ENCODE measurements at regions not wholly inside any gene's neighbourhood (a gene's known extent, or its start where the extent isn't known, plus 50 kb on each side); places are given as distances from the start of the nearest gene placed in this dataset.
"Not testable (repeated sequence)": the region's sequence is repeated elsewhere in the genome, so short reads cannot be mapped to it uniquely, and the experiment has no call there.

DNA sequence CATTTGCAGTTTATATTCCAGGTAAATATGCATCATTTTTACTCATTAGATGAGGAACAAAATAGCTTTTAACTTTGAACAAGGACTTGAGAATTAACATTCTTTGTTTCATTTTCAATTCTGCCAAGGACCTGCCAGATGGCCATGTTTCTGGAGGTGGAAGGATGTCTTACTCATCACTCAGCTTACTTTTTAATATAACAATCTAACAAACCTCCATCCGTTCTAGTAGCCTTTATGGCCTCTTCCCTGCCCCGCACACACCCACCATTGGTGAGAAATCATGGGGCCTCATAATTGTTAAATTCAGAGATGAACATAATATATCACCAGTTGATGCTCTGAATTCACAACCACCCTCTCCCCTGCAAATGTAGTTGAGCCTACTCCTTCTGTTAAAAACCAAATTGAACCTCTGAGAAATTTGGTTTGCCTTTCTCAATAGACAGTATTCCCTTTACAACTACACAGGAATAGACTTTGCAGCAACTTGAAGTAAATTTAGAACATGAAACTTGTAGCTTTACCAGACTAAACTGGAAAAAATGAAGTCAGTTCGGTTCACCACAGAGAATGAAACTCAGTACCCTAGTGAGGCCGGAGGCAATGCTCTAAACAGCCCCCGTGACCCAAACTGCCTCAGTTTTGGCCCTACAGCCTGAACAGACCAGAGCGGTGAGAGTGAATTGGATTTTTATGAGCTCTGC, 50.1 kb upstream of the ACSL4 start:
- DNase-seq (ENCODE audit: low read depth, low spot score): no peak

DNA sequence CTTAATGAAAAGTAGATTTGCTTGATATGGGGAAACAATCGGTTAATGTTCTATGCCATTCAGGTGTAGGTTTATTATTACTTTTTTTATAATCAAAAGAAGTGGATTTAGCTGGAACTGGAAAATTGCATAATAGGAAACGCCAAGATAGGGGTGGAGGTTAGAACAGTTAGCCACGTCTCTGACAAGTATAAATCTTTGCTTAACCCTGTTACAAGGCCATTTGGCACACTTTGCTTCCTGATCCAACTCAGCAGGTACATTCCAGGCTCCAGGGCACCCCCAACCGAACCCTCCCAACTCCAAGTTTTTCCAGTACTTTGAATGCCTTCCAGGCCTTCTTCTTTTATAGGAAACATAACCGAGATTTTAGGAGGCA, 50.6 kb upstream of the ACSL4 start:
- no peak for DNase-seq (ENCODE audit: low read depth, low spot score)

DNA sequence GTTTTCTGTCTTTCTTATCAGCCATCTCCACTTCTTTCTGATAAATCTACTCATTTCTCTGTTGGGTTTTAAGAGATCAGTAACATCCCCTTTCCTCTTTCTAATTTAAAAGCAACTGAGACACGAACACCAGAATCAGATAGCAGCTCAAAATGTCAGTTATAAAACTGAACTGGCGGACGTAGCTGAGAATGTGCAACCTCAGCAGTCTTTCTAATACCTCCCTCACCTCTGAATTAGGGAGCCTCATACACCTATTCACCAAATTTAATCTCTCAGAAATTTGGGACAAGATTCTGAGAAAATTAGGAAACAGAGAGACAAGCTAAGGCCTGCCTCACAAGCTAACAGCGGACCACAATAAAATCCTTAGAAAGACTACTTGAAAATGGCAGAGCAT, 52.0 kb upstream of the ACSL4 start:
- DNase-seq (ENCODE audit: low read depth, low spot score): no peak

DNA sequence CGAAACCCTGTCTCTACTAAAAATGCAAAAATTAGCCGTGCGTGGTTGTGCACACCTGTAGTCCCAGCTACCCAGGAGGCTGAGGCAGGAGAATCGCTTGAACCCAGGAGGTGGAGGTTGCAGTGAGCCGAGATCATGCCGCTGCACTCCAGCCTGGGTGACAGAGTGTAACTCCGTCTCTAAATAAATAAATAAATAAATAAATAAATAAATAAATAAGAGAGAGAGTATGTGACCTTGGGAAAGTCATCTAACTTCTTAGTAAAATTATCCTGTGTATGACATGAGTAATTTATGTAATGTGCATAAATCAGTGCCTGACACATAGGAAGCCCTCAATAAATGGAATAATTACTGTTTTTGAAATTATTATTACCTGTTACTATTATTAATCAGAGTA, 57.5 kb upstream of the ACSL4 start:
- not testable (repeated sequence) for DNase-seq (ENCODE audit: low read depth, low spot score)

DNA sequence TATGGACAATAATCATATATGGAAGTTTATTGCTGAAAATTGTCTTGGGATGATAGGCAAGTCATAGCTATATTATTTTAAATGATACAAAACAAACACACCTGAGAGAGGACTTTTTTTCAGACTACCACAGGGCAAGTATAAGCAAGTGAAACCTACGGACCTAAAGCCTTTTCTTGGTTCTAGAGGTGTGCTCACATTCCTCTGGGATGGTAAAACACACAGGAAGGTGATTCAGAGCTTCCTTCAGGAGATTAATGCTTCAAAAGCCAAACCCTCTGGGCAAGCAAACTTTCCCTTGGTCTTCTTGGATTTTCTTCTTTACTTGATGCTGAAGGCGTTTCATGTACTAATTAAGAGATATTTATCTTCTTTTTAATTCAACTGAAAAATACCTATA, 60.1 kb upstream of the ACSL4 start:
- no peak for DNase-seq (ENCODE audit: low read depth, low spot score)

DNA sequence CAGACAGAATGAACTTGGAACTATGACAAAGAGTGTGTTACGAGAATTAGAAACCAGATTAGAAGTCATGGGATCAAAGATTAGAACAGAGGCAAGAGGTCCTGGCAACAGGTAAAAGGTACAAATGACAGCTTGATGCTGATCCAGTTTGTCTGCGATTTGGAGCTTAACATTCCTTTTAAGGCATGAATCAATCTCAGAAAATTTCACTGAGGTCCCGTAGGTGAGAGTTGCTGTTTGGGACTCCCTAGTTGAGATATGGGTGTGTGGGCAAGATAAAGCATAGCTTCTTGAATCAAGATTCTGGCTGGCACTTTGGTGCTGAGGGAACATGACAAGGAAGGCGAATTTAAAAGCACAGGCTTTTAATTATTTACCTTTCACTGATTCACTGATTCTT, 62.6 kb upstream of the ACSL4 start:
- DNase-seq (ENCODE audit: low read depth, low spot score): no peak

DNA sequence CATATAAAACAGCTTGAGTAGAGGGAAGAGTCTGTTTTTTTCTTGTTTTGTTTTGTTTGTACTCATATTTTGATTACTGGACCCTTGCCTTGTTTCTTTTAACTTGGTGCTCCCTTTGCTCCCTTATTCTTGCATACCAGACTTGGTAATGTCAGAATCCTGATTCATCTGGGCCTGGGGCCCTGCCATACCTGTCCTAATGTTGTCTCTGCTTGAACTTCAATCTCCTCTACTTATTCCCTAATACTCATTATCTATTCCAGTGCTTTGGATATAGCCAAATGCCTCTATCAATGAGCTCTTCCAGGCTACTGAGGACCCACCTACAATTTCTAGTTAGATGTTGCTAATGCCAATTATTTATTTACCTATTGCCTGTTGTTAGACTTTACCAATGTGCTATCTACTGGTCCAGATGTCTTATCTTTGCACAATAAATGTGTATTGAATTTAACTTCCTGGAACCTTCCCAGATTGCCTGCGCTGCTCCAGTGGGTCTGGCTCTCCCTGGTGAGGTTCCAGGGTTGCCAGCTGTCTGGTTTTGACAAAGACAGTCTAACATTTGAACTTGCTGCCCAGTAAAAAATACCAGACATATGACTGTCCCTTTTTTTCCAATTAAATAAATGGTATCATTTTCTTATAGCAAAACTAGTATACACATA, 64.4 kb upstream of the ACSL4 start:
- DNase-seq (ENCODE audit: low read depth, low spot score): no peak

DNA sequence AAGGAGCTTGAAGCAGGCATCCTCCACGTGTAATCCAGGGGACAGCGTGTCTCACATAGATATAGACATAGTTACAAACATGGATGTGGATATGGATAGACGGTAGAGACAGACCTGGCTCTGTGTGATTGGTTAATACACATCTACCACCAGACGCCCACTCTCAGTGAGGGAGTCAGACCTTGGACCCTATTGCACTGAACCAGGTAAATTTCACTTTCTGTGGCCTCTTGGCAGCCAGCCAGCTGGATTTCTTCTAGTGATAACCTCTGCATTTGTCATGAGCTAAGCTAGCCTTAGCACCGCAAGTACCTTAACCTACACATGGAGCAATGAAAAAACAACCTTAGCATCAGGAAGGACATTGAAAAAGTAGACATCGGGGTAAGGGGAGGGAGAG, 79.2 kb upstream of the ACSL4 start:
- DNase-seq (ENCODE audit: low read depth, low spot score): no peak

DNA sequence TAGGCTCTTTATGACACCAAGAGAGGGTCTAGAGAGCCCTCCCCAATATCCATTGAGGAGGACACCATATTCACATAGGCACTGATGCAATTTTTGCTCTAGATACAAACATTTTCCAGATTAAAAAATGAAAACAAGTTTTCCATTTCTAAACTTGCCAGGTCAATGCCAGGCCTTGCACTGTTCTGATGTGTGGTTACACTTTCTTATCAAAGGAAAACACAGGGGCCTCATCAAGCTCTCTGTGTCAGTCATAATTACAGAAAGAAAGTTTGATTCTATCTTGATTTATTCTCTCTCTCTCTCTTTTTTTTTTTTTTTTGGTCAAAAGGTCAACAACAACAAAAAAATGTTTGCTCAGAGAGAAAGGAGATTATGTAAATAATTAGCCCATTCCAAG, 80.2 kb upstream of the ACSL4 start:
- no peak for DNase-seq (ENCODE audit: low read depth, low spot score)

DNA sequence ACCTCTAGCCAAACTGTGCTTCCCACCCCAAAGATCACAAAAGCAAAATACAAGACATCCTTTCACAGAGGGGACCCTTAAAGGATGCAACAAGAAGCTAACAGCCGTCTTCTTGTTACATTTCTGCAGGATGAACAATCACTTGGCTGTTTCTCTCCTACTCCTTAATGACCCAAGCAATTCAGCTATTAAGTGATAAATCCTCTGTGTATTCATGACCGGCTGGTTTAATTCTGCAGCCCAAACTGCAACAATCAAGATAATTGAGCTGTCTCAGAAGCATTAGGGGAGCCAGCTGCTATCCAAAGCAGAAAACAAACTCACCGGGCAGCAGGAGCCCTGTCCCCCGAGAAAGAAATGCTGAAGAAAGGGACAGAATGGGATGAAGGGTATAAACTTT, 85.9 kb upstream of the ACSL4 start:
- no peak for DNase-seq (ENCODE audit: low read depth, low spot score)

DNA sequence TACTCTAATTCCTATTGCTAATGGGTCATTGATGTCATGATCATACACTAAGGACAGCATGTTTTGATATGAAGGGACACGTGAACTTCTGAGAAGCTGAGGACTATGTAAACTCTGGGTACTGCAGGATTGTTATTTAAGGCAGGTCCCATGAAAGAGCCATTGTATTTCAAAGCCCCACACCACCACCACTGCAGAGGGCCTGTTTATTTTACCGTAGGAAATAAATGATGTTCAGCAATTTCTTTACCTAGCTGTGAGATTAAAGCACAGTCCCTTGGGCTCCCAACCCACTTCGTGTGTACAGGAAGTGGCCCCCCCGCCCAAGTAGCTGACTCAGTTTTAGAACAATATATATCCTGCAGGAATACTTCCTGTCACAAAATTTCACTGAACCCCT, 89.8 kb upstream of the ACSL4 start:
- no peak for DNase-seq (ENCODE audit: low read depth, low spot score)

DNA sequence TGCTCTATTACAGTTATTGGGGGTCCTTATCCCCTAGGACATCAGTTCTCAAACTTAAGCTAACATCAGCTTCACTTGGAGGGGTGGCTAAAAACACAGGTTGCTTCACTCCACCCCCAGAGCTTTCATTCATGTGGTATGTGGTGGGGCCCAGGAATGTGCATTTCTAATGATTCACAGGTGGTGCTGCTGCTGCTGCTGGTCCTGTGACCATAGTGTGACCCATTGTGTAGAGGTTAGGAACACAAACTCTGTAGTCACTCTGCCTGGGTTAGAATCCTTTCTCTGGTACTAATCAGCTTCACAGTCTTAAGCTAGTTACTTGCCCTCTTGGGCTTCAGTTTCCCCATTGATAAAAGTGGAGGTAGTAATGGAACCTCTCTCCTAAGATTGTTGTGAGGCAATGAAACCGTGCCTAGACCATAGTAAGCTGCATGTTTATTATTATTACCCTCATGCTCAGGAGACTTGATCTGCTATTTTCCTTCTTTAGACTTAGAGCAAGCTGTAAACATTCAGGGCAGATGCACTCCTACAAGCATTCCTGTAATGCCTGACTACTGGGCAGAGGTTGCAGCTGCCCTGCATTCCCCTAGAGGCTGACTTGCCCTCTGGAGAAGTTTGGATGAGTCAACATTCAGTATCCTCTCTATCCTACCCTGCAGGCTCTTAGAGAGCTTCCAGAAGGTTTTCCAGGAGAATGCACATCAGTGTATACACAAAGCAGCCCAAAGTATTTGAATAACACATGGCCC, 94.1 kb upstream of the ACSL4 start:
- no peak for DNase-seq (ENCODE audit: low read depth, low spot score)

DNA sequence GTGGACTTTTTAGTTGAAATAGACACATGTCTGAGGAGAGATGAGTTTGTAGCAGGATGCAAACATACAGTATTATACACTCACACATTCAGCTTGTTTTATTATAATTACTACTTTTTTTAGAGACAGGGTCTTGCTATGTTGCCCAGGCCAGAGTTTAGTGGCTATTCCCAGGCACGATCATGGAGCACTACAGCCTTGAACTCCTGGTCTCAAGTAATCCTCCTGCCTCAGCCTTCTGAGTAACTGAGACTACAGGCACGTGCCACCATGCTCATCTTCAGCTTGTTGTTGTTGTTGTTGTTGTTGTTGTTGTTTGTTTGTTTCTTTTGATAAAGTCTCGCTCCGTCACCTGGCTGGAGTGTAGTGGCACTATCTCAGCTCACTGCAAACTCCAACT, 94.7 kb upstream of the ACSL4 start:
- no peak for DNase-seq (ENCODE audit: low read depth, low spot score)

DNA sequence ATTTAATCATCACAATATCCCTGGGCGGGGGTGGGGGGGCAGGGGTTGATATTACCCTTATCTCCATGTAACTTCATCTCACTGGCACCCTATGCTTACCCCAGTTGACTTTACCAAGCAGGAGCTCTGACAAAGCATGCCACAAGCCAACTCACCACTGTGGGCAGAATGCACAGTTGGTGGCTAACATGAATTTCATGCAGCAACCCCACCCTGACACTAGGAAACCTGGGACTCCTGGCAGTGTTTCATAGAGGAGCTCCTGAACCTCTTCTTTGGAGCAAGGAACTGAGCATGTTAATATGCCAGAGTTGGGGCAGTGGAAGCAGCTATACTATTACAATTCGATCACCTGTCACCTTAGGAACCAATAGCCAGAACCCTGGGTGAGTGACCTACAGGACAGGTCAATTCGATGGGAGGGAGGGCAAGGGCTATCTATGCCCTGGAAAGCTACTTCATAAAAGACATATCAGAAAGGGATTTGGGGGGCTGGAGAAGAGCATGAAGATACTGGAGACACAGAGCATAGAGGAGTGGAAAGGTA, 97.2 kb upstream of the ACSL4 start:
- no peak for DNase-seq (ENCODE audit: low read depth, low spot score)

DNA sequence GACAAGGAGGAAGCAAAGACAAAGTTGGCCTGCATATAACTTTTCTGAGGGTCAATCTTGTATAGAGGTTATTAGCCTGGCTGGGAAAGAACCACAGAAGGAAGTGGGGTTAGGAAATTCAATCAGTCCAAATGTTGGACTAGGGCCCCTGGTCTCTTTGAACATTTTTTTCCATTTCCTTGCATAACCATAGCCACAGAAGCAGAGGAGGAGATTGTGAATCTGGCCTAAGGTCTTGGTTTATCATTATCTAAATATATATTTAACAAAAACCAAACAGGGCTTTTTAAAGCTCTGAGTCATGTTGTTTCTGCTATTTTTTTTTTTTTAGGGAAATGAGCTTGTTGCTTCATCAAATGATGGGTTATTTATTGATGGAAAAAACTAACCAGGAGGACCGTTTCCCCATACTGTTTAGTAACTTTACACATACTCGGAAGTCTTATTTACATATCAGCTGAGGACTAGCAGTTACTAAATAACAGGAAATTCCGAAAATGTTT, 97.7 kb upstream of the ACSL4 start:
- DNase-seq (ENCODE audit: low read depth, low spot score): no peak

DNA sequence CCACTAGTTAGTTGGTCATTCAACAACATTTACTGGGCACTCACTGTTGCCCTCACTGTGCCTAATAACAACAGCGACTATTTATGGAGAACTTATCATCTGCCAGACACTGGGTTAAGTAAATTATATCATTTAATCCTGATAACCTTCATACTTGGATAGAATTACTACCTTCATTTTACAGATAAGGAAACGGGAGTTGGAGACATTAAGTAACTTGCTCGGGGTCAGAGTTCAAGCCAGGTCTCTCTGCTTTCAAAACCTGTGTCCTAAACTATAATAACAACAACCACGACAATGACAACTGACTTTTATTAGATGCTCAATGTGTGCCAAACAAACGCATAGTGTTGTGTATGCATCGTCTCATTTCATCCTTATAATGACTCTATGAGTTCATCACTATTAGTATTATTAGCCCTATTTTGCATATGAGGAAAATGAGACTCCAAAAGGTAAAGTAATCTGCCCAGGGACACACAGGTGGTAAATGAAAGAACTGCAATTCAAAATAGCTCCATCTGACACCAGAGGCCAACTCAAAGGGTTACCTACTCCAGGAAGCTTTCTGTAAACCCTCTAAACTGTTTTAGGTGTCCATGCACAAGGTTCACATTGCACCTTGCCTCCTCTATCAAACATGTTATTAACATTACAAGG, 98.4 kb upstream of the ACSL4 start:
- no peak for DNase-seq (ENCODE audit: low read depth, low spot score)

DNA sequence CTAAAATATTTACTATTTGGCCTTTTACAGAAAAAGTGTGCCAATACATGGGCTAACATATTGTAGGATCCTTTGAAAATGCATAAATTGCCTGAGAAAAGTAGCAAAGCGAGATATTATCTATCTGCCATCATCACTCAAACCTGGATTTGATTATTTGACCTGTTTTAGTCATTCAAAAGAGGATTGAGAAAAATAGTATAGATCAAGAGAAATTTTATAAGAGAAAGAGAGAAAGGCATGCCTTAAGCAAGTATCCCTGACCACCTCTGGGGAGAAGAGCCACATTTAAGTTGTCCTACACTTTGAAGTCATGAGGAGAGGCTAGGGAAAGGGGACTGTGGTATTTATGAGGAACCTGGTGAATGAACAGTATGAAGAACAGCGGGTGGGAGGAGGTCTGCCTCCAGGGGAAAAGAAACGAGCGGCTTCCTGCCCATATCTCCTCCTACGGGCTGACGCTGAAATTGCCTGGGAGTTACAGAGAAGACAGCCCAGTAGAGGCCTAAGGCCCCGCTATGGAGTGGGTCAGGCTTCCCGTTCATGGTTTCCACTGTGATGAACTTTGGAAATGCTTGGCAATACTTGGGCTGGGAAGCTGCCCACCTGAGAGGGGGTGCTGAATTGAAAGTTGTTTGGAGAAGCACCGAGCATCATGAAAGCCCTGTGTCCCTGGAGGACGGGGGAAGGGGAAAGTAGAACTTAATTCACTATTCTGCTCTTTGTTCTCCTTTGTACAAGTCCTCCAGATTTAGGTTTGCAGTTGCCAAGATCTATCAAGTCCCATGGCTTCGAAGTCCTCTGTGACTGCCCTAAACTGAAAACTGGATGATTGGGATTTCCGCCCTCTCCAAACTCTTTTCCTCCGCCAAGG, 106.9 kb upstream of the ACSL4 start:
- no peak for DNase-seq (ENCODE audit: low read depth, low spot score)

DNA sequence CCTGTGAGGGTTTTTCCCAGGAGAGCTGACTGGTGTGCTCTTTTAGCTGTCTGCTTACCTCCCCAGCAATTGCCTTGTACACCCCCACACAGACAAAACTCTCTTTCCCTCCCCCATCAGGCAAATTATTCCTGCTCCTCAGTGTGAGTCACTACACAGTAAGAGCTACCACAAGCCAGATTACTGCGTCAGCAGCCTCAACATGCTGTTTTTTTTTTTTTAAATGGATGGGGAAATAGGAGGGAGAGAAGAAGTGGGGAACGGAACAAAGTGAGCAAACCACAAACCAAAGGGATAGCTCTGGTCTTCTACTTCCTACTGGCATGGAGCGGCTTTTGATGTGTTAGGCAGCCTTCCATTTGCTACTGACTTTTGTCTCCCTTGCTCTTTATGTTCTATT, 107.5 kb upstream of the ACSL4 start:
- no peak for DNase-seq (ENCODE audit: low read depth, low spot score)

DNA sequence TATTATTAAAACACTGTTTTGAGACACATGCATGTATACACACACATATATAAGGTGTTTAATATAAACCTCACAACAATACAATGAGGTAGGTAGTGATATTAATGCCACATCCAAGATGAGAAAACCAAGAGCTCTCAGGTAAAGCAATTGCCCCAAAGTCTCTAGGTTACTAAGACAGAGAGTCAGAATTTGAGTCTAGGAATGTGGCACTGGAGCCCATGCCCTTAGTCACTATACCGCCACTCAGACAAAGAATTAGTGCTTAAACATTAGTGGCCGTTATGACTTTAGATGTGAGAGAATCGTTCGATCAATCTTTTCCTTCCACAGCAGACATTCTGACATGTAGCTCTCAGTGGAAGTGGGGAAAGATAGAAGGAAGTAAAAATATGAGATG, 108.2 kb upstream of the ACSL4 start:
- DNase-seq (ENCODE audit: low read depth, low spot score): no peak

DNA sequence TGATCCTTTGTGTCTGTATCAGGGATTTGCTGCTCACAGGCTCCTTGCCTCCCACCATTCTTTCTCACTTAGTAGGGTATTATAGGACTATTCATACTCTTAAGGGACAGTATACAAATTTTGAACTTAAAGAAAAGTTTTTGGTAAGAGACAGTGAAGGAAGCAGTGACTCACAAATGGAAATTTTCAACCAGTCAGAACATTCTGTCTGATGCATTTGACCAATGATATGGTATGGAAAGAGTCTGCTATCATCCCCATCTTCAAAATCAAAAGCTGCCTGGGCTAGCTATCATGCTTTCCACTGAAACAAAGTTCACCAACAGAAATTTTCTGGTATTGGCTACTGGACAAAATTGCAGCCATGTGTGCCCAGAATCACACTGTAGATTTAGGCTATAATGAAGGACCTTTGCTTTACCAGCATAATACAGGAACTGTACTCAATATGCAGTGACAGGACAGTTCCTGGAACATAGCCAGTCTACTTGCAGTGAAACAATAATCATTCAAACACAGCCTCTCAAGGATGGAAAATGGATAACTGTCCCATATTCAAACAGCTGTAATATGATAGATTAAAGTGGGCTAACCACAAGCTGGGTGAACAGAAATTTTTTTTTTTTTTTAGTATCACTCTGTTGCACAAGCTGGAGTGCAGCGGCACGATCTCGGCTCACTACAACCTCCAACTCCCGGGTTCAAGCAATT, 109.0 kb upstream of the ACSL4 start:
- DNase-seq (ENCODE audit: low read depth, low spot score): no peak

Data from pulmonary artery endothelial cell (primary cell).